HepG2 (cell line): ENCODE measurements at regions not wholly inside any gene's neighbourhood (a gene's known extent, or its start where the extent isn't known, plus 50 kb on each side); places are given as distances from the start of the nearest gene placed in this dataset.

Experiments
- ATAC-seq: fragments of 200-7000 bp; cut with Tn5 transposase; 3 replicates; pipeline ENCODE4 v1.9.1; 2020; ENCODE audit warnings: mild to moderate bottlenecking, moderate library complexity
- BruUV-seq: library from RNA; stranded (reverse); fragments of 400-500 nt; replicated peaks from 2 replicates; lab custom pipeline; 2021; lab: Mats Ljungman, UMichigan
- CTCF ChIA-PET: fragments of 300-600 bp; formaldehyde crosslinking; extraction: SDS; loops from one replicate; lab custom pipeline; 2021; ENCODE audit warnings: low total read pairs, inconsistent platforms, low intra/inter-chr PET ratio; lab: Yijun Ruan, JAX
- POLR2A ChIA-PET: fragments of 350-600 bp; sonication (Branson Sonifier 250); formaldehyde crosslinking; loops from one replicate; lab custom pipeline; 2020; ENCODE audit warnings: antibody characterized with exemption, inconsistent platforms; lab: Yijun Ruan, JAX
- DNase-seq: peaks from one replicate; pipeline ENCODE4 v3.0.0-alpha.2; 2015; ENCODE audit warnings: low spot score
- FAIRE-seq: peaks from 3 replicates; lab custom pipeline; 2011; peaks lifted over from hg19 to GRCh38; lab: Jason Lieb, UNC
- H2AFZ ChIP-seq: one replicate; pipeline ENCODE4 v1.6.1; 2011; ENCODE audit warnings: low read length, inconsistent platforms
- H3K27ac ChIP-seq: fragments of 300-600 bp; 3 replicates; pipeline ENCODE4 v1.8.0; 2011; ENCODE audit warnings: mixed run types, mild to moderate bottlenecking, mixed read lengths, low read length, inconsistent platforms; ENCODE audit not compliant: insufficient read depth; ENCODE audit errors: extremely low read length
- H3K27me3 ChIP-seq, 2 experiments: fragments of 200-600 bp in 1 of 2; 2 replicates in 1 of 2; 3 replicates in 1 of 2; pipeline versions ENCODE4 v1.6.0 to v1.8.0; 2011; ENCODE audit warnings: low read length in 2 of 2, mild to moderate bottlenecking in 2 of 2, moderate library complexity in 2 of 2, inconsistent platforms in 1 of 2; ENCODE audit not compliant: insufficient read depth in 2 of 2, control insufficient read depth in 1 of 2
- H3K36me3 ChIP-seq, 2 experiments: fragments of 200-600 bp in 1 of 2; replicated peaks in 1 of 2; 2 replicates in 1 of 2; 3 replicates in 1 of 2; pipeline versions ENCODE4 v1.5.1 to v1.8.0; 2011; ENCODE audit warnings: low read length in 2 of 2, inconsistent platforms in 1 of 2; ENCODE audit not compliant: insufficient read depth in 2 of 2, control insufficient read depth in 1 of 2
- H3K4me1 ChIP-seq: 2 replicates; pipeline ENCODE4 v1.5.1; 2012; ENCODE audit warnings: low read length, inconsistent platforms; ENCODE audit not compliant: insufficient read depth
- H3K4me2 ChIP-seq: 2 replicates; pipeline ENCODE4 v1.6.0; 2011; ENCODE audit warnings: low read depth, low read length, inconsistent platforms
- H3K4me3 ChIP-seq, 3 experiments: fragments of 200-600 bp in 1 of 3; sonication (generic), shearing (Covaris generic) in 1 of 3; replicated peaks in 1 of 3; 2 replicates each; pipeline ENCODE4 v1.5.1; 2011 to 2016; ENCODE audit warnings: low read length in 3 of 3, inconsistent platforms in 2 of 3, low read depth in 2 of 3, mild to moderate bottlenecking in 2 of 3, control low read depth in 1 of 3, mixed read lengths in 1 of 3; ENCODE audit not compliant: insufficient read depth in 1 of 3
- H3K79me2 ChIP-seq: one replicate; pipeline ENCODE4 v1.6.1; 2011; ENCODE audit warnings: low read length, inconsistent platforms; ENCODE audit not compliant: insufficient read depth
- H3K9ac ChIP-seq: 2 replicates; pipeline ENCODE4 v1.6.0; 2011; ENCODE audit warnings: mild to moderate bottlenecking, low read depth, low read length, inconsistent platforms; ENCODE audit not compliant: insufficient read depth
- H3K9me3 ChIP-seq: 2 replicates; pipeline ENCODE4 v1.5.1; 2012; ENCODE audit warnings: mild to moderate bottlenecking, low read length
- H4K20me1 ChIP-seq: 2 replicates; pipeline ENCODE4 v1.6.0; 2011; ENCODE audit warnings: inconsistent platforms, mild to moderate bottlenecking, low read length, moderate library complexity; ENCODE audit not compliant: insufficient read depth
- GABPB1 ChIP-seq: IDR thresholded peaks from 2 replicates; pipeline ENCODE4 v1.6.1; 2016; ENCODE audit warnings: mild to moderate bottlenecking, missing genetic modification reagents, moderate library complexity, missing compliant biosample characterization
- GLMP ChIP-seq: sonication (generic); formaldehyde crosslinking; IDR thresholded peaks from 2 replicates; pipeline ENCODE4 v1.9.0; 2021; ENCODE audit warnings: missing genetic modification reagents, mild to moderate bottlenecking, borderline replicate concordance
- HDAC2 ChIP-seq: sonication (generic); formaldehyde crosslinking; IDR thresholded peaks from 2 replicates; pipeline ENCODE4 v1.4.0; 2020; ENCODE audit warnings: missing genetic modification reagents
- HINFP ChIP-seq: sonication (generic); formaldehyde crosslinking; IDR thresholded peaks from 2 replicates; pipeline ENCODE4 v1.4.0; 2020; ENCODE audit warnings: low read depth, mild to moderate bottlenecking, missing genetic modification reagents
- HNRNPLL ChIP-seq: fragments of 200-400 bp; formaldehyde crosslinking; IDR thresholded peaks from 2 replicates; pipeline ENCODE4 v1.6.1; 2017; ENCODE audit warnings: mild to moderate bottlenecking, low read depth, low read length; ENCODE audit not compliant: poor library complexity, severe bottlenecking
- JUND ChIP-seq: sonication (generic); formaldehyde crosslinking; IDR thresholded peaks from 2 replicates; pipeline ENCODE4 v1.8.0; 2022; ENCODE audit warnings: mild to moderate bottlenecking, missing genetic modification reagents
- KLF9 ChIP-seq: IDR thresholded peaks from 2 replicates; pipeline ENCODE4 v1.6.1; 2016; ENCODE audit warnings: low read depth
- MBNL3 ChIP-seq: fragments of 250-450 bp; sonication (Bioruptor Pico); conservative IDR thresholded peaks from 2 replicates; pipeline ENCODE4 v1.8.0; 2022; ENCODE audit warnings: mild to moderate bottlenecking, inconsistent platforms
- MTA1 ChIP-seq: sonication (generic); formaldehyde crosslinking; IDR thresholded peaks from 2 replicates; pipeline ENCODE4 v1.4.0; 2020; ENCODE audit warnings: missing genetic modification reagents, mild to moderate bottlenecking, borderline replicate concordance
- PBX2 ChIP-seq: IDR thresholded peaks from 2 replicates; pipeline ENCODE4 v1.6.1; 2016; ENCODE audit warnings: control low read depth
- SNAPC5 ChIP-seq: sonication (generic); formaldehyde crosslinking; IDR thresholded peaks from 2 replicates; pipeline ENCODE4 v1.8.1; 2023; ENCODE audit warnings: mild to moderate bottlenecking, missing genetic modification reagents, borderline replicate concordance
- ZNF280D ChIP-seq: sonication (generic); formaldehyde crosslinking; IDR thresholded peaks from 2 replicates; pipeline ENCODE4 v1.5.1; 2020; ENCODE audit warnings: mild to moderate bottlenecking, missing genetic modification reagents
- ZNF292 ChIP-seq: sonication (generic); formaldehyde crosslinking; IDR thresholded peaks from 2 replicates; pipeline ENCODE4 v1.8.1; 2022; ENCODE audit warnings: mild to moderate bottlenecking, low read depth, missing genetic modification reagents, borderline replicate concordance
- ZNF761 ChIP-seq: sonication (generic); formaldehyde crosslinking; conservative IDR thresholded peaks from 2 replicates; pipeline ENCODE4 v1.4.0; 2020; ENCODE audit warnings: mild to moderate bottlenecking, missing genetic modification reagents
- ZNF850 ChIP-seq: sonication (generic); formaldehyde crosslinking; conservative IDR thresholded peaks from 2 replicates; pipeline ENCODE4 v1.9.0; 2021; ENCODE audit warnings: mild to moderate bottlenecking, missing genetic modification reagents
- WGBS: methylation state at CpG from one replicate; pipeline ENCODE4 v1.1.6; 2017; ENCODE audit warnings: low lambda C conversion rate; 5-methylcytosine and 5-hydroxymethylcytosine counted together
- in situ Hi-C: cut with HindIII; loops from 2 replicates; pipeline ENCODE4 v1.10.0; 2017; ENCODE audit warnings: low pct_unique_long_range_greater_than_20kb; ENCODE audit not compliant: extremely low pct_ligation_motif_present
- intact Hi-C: fragments of 100-400 bp; cut with micrococcal nuclease; formaldehyde crosslinking; loops from one replicate; pipeline ENCODE4 v1.10.0; 2022; ENCODE audit not compliant: unreplicated experiment

GRCh38 chrX:39534949-39535348 is 562.8 kb downstream of the BCOR start (continued):
- TF ChIP-seq ZNF292 (no peak), PBX2 (CRISPR knock-in tag) (no peak), GLMP (CRISPR knock-in tag) (no peak)

GRCh38 chrX:39536211-39536610 is 561.5 kb downstream of the BCOR start:
- 45% methylated on average over 7 of the region's 12 CpGs for WGBS
- no peak overlapping the region for H3K4me2 ChIP-seq
- no peak for DNase-seq
- intact Hi-C loops = no loop called here
- in situ Hi-C loops = no loop called here
- TF ChIP-seq JUND (CRISPR knock-in tag) (no peak), GABPB1 (CRISPR knock-in tag) (no peak), KLF9 (no peak), ZNF850 (no peak), MTA1 (CRISPR knock-in tag) (no peak), HDAC2 (CRISPR knock-in tag) (no peak), ZNF761 (no peak), HINFP (CRISPR knock-in tag) (no peak), SNAPC5 (CRISPR knock-in tag) (no peak), MBNL3 (CRISPR knock-in tag) (no peak), ZNF280D (no peak), HNRNPLL (no peak)
- TF ChIP-seq, all 625 proteins: peak for 0
- Histone ChIP-seq H3K4me1 (no peaks in the 10 kb centered on the region), H3K27me3 (no peaks in the 10 kb centered on the region; a peak in 1 of 5 replicates), H4K20me1 (no peaks in the 10 kb centered on the region), H3K4me3 (no peak overlapping the region), H3K79me2 (no peaks in the 10 kb centered on the region), H3K9ac (no peak overlapping the region), H2AFZ (no peak overlapping the region), H3K36me3 (no peaks in the 10 kb centered on the region), H3K9me3 (no peaks in the 10 kb centered on the region), H3K27ac (no peak overlapping the region)
- ATAC-seq = no peak
- no TSS peak for BruUV-seq
- ChIA-PET POLR2A (no interaction called here), CTCF (no interaction called here)
- no peak for FAIRE-seq
